ENCODE measurements at regions not wholly inside any gene's neighbourhood (a gene's known extent, or its start where the extent isn't known, plus 50 kb on each side); places are given as distances from the start of the nearest gene placed in this dataset.
"Not testable (repeated sequence)": the region's sequence is repeated elsewhere in the genome, so short reads cannot be mapped to it uniquely, and the experiment has no call there.

DNA sequence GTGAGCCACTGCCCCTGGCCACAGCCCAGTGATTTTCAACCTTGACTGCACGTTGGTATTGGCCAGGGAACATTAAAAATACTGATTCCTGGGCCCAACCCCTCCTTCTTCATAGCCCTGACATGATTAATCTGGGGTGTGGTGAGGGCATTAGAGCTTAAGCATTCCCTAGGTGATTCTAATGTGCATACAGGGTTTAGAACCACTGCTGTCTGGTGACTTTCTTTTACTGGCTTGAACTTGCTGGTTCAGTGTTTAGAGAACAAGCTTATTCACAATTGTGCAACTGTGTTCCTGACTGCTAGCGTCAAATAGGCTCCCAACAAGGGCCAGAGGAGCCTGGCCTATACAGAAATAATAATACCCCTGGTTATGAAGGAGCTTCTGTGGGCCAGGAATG, 488.8 kb upstream of the CCDC196 start:
- no peak for TF ChIP-seq GATA1 (IDR thresholded peaks at IDR 0.05; ENCODE audit: low read depth, low read length)
- no peak for DNase-seq

DNA sequence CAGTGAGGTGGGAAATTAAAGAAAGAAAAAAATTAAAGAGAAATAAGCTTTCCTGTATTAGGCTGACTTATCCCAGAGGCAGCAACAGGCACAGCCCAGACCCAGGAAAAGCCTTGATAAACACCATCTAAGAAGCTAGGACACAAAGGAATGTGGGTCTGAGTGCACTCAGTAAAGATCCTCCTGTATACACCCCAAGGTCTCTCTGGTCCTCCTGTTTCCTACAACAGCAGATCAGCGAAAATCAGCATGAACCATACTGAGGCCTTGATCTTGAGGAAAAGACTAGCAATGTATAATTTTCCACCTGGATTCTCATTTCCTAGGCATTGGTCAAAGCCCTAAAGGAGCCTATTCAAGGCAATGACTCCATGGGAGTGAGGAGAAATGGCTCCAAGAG, 486.3 kb upstream of the CCDC196 start:
- no peak for TF ChIP-seq GATA1 (IDR thresholded peaks at IDR 0.05; ENCODE audit: low read depth, low read length)
- no peak for TF ChIP-seq POLR2A (IDR thresholded peaks at IDR 0.05; ENCODE audit: low read length)
- no peak for DNase-seq

DNA sequence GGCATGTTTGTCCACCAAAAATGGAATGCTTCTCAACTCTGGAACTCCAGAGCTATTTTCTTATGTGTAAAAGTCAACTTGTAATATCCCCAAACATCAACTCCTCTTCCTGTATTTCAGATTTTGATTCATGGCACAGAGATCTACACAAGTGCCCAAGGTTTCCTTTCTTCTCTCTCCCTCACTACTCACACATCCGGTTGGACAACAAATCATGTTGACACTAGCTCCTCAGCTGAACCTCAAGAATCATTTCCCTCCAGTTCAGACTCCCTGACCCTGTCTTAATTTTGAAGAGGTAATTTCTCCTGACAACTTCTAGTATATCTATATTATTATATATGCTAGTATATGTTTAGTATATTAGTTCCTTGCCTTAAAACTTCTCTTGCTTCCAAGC, 485.4 kb upstream of the CCDC196 start:
- no peak for DNase-seq
- TF ChIP-seq GATA1 (IDR thresholded peaks at IDR 0.05; ENCODE audit: low read depth, low read length): no peak

DNA sequence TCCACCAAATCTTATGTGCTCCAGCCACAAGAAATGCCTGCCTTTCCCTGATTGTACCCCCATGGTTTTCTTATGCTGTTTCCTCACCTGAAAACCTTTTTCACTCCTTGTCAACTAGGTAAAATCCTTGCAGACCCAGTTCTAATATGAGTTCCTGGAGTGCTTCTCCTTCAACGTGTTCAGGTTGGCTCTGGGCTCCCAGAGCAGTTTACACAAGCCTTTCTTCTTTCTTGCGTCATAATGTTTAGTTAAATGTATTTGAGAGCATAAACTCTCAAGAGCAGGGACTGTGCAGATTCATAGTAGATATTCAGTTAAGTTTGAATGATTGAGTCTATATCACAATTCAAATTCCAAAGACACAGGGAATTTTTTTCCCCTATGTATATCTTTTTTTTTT, 484.8 kb upstream of the CCDC196 start:
- DNase-seq: no peak
- TF ChIP-seq GATA1 (IDR thresholded peaks at IDR 0.05; ENCODE audit: low read depth, low read length) (no peak), POLR2A (IDR thresholded peaks at IDR 0.05; ENCODE audit: low read length) (no peak)

DNA sequence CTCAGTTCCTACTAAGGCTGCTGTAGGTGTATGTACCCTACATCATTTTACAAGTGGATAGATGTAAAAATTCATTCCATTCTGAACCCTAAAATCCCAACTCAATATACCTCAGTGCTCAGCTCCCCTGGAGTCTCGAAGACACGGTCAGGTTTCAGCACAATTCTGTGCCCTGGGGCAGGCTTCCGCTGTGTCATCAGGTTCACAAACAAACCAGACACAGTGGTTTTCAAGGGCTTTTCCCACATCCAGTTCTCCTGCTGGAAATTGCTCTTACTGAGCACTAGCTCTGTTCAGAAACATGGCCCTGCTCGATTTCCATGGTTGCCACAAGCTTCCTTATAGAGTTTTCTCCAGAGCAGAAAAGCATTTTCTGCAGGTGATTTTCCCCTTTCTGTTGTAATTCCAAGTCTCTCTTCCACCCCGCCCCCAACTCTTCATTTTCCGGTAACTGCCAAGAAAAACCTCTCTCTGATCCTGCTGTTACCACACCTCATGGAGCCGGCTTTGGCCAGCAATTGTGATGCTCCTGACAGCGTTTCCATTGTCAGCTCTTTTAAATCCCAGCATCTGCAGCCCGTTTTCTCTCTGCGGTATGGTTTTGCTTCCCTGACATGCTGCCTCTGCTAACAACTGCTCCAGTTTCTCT, 483.0 kb upstream of the CCDC196 start:
- TF ChIP-seq POLR2A (IDR thresholded peaks at IDR 0.05; ENCODE audit: low read length): no peak
- TF ChIP-seq GATA1 (IDR thresholded peaks at IDR 0.05; ENCODE audit: low read depth, low read length): no peak
- DNase-seq: no peak

DNA sequence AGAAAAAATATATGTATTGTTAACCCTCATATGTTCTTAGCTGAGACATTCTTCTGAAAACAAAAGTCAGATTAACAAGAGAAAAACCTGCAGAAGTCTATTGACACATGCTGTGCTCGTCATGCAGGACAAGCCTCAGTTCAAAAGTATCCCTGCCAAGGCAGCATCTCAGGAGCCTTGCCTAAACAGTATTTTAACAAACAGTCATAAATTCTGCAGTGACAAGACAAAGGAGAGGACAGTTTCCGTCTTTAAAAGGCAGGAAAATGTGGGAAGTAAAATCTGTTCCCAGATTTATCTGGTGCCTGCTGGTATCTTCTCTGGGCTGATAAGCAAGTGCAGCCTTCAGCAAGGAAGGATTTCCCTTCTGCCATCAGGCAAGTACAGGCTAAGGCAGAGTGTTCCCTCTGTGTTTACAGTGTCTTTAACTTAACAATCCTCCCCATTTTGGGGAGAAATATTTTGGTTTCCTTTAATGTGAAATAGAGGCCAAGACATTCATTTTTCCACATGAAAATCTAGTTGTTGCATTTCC, 480.2 kb upstream of the CCDC196 start:
- TF ChIP-seq GATA1 (IDR thresholded peaks at IDR 0.05; ENCODE audit: low read depth, low read length) (no peak), POLR2A (IDR thresholded peaks at IDR 0.05; ENCODE audit: low read length) (no peak)
- DNase-seq: no peak

DNA sequence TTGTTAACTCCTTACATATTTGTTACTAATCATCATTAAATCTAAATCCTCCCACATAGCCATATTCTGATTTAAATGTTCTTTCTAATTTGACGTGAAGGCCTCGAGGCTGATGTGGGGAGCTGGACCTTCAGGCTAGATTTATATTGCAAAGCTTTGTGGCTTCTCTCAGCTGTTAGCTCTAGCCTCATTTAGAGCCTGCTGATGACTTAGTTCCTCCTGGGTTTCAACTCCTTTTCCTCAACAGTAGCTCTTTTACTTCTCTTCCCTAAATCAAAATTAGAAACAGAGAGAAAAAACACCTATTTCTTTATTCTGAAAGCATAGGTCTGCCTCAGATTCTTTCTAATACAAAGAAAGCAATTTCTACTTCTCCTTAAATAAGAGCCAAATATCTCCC, 477.5 kb upstream of the CCDC196 start:
- no peak for TF ChIP-seq POLR2A (IDR thresholded peaks at IDR 0.05; ENCODE audit: low read length)
- no peak for TF ChIP-seq GATA1 (IDR thresholded peaks at IDR 0.05; ENCODE audit: low read depth, low read length)

DNA sequence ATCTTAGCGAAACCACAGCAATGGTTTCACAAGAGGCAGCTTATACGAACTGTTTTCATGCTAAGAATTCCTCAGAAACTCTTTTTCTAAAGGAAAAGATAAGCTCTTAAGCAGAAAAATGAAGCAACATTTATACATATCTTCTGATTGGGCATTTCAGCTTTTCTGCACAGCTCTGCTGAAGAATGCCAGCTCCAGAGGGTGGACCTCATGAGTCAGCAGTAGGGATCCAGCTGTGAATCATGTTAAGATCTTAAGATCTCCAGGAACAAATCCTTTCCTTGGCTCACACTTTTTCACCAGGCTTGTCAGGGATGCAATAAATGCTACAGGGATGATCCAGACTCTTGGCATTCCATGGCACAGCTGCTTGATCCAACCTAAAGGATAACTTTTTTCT, 477.1 kb upstream of the CCDC196 start:
- no peak for TF ChIP-seq POLR2A (IDR thresholded peaks at IDR 0.05; ENCODE audit: low read length)
- no peak for TF ChIP-seq GATA1 (IDR thresholded peaks at IDR 0.05; ENCODE audit: low read depth, low read length)
- no peak for DNase-seq

More for the DNA sequence above, 477.5 kb upstream of the CCDC196 start:
- no peak for DNase-seq

DNA sequence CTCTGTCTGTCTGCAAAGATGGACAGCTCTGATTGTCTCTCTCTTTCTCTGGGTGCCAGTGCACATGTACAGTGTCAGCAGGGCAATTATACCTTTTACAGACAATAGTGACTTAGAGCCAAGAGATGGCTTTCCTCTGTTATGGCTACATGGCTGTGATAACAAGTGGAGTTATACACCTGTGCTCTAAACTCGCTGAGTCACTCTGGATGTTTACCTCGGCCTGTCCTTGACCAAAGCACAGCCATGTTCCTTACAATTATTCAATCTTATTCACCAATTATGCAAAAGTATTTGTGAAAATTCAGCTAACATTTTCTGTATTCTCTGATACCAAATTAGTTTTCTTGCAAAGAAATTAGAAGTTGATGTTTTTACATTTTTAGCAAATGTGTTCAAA, 475.5 kb upstream of the CCDC196 start:
- DNase-seq: no peak
- no peak for TF ChIP-seq GATA1 (IDR thresholded peaks at IDR 0.05; ENCODE audit: low read depth, low read length)
- TF ChIP-seq POLR2A (IDR thresholded peaks at IDR 0.05; ENCODE audit: low read length): no peak

DNA sequence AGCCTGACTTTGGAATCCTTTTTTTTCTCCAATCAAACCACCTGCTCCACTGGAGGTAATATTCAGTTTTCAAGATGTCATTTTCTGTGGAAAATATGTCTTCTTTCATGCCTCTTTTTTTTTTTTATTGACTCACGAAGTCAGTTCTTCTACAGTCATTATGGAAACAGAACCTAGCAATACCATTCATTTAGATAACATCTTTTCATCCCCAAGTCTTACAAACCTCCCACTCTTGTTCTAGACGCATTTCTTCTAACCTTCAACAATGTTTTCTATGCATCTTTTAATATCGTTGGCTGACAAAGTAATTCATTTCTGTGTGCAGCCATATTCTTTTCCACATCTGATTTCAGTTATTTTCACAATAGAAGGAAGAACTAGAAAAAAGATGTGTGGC, 474.3 kb upstream of the CCDC196 start:
- no peak for DNase-seq

DNA sequence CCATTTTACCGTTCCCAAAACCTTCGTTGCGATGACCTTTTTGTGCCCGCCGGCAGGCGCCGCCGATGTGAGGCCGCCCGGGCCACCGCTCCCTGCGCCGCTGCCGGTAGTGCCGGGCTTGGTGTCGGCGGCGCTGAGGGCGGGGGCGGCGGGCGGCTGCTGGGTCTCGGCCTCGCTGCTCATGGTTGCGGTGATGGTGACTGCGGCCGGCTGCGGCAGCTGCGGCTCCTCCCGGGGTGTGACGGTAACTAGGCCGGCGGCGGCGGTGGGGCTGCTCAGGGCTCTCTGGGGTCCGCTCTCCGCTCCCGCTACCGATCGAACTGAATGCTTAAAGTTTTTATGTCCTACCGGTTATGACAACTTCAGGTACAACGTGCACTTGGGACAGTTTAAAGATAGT, 472.6 kb upstream of the CCDC196 start:
- not testable (repeated sequence) for DNase-seq

More for the DNA sequence above, 474.3 kb upstream of the CCDC196 start:
- TF ChIP-seq GATA1 (IDR thresholded peaks at IDR 0.05; ENCODE audit: low read depth, low read length) (no peak), POLR2A (IDR thresholded peaks at IDR 0.05; ENCODE audit: low read length) (no peak)

DNA sequence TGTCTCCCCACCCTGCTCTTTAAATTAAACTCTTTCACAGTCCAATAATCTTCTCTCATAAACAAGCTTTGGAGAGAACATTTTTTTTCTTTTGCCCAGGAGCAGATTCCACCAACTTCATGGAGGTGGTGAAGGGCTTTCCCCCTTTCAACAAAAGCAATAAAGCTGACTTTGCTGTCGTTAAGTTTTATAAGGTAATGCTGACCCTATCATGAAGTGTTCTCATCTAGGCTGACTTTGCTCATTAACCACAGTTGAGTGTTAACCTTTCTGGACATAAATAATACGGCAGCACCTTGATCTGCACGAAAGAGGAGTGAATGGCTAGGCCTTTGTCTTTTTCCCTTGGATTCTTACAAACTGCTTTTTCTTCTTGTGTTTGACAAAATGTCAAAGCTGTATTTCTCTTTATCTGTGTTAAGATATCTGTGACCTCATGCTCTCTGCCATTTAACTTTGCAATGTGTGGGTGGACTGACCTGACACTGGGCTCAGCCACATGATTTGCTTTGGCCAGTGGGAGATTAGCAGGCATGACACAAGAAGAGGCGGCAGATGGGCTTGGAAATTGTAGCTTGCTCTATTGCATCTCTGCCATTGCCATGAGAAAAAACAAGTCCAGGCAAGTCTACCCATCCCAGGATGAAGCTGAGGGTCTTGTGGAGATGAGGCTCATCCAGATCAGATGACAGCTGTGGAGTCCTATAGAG, 470.9 kb upstream of the CCDC196 start:
- no peak for DNase-seq
- no peak for TF ChIP-seq POLR2A (IDR thresholded peaks at IDR 0.05; ENCODE audit: low read length)
- TF ChIP-seq GATA1 (IDR thresholded peaks at IDR 0.05; ENCODE audit: low read depth, low read length): no peak

DNA sequence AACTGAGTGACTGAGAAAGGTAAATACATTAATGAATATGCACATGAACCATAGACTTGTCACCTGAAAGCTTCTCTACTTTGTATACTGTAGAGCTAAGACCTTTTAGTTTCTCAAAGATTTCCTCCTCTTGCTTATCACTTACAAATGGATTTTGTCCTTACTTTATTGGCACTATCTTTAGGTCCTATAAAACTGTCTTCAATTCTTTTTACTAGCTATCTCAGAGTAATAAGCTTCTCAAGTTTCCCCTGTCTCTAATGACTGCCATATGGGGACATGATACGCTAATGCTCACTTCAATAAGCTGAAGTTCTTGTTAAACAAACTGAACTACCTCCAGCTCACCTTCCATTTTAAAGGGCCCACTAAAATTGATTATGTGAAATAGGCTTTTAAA, 468.2 kb upstream of the CCDC196 start:
- TF ChIP-seq GATA1 (IDR thresholded peaks at IDR 0.05; ENCODE audit: low read depth, low read length): no peak
- TF ChIP-seq POLR2A (IDR thresholded peaks at IDR 0.05; ENCODE audit: low read length): no peak

DNA sequence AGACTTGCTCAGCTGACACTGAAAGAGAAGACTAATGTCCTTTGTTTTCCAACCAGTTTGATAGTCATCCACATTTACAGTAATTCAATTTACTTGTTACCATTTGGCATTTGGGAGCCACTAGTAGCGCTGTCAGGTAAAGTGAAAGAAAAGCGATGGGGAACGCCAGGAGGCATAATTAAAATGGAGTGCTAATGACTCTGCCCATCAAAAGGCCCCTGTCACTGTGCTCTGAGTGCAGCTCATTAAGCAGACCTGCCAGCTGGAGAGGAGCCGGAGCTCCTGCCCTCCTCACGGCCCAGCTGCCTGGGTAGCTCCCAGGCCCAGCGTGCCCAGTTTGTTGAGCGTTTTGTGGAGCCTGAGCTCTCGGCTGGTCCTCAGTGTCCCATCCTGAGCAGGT, 463.6 kb upstream of the CCDC196 start:
- TF ChIP-seq GATA1 (IDR thresholded peaks at IDR 0.05; ENCODE audit: low read depth, low read length): no peak
- no peak for TF ChIP-seq POLR2A (IDR thresholded peaks at IDR 0.05; ENCODE audit: low read length)
- DNase-seq: no peak

More for the DNA sequence above, 468.2 kb upstream of the CCDC196 start:
- no peak for DNase-seq

DNA sequence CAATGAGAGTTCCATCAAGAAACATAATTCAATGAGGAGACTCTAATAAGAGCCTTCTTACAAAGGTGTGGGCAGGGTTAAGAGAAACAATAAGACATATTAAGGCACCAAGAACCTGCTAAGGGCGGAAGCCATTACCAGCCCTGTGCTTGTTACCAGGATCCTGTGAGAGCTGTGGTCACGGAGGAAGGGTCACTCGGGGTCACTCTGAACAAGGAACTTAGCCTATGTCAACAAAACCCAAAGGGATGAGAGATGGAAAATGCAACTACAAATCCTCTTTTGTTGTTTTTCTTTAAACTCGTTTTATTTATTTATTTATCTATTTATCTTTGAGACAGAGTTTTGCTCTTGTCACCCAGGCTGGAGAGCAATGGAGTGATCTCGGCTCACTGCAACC, 460.4 kb upstream of the CCDC196 start:
- no peak for DNase-seq
- TF ChIP-seq POLR2A (IDR thresholded peaks at IDR 0.05; ENCODE audit: low read length): no peak
- no peak for TF ChIP-seq GATA1 (IDR thresholded peaks at IDR 0.05; ENCODE audit: low read depth, low read length)

DNA sequence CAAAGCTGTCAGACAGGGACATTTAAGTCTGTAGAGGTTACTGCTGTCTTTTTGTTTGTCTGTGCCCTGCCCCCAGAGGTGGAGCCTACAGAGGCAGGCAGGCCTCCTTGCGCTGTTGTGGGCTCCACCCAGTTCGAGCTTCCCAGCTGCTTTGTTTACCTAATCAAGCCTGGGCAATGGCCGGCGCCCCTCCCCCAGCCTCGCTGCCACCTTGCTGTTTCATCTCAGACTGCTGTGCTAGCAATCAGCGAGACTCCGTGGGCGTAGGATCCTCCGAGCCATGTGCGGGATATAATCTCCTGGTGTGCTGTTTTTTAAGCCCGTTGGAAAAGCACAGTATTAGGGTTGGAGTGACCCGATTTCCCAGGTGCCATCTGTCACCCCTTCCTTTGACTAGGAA, 454.2 kb upstream of the CCDC196 start:
- DNase-seq: not testable (repeated sequence)

All from erythroblast (primary cell).